ENCODE measurements at regions not wholly inside any gene's neighbourhood (a gene's known extent, or its start where the extent isn't known, plus 50 kb on each side); places are given as distances from the start of the nearest gene placed in this dataset.

GRCh38 chr6:9766240-9766915 lies 648.5 kb downstream of the TFAP2A start:
- TF ChIP-seq CTCF (conservative IDR thresholded peaks at IDR 0.05; ENCODE audit: low read depth, low read length), result no peak
- TF ChIP-seq SMC3 (IDR thresholded peaks at IDR 0.05; ENCODE audit: low read depth, low read length), result no peak
- TF ChIP-seq POLR2A (IDR thresholded peaks at IDR 0.05; ENCODE audit: low read depth, low read length), result no peak
- no peak for TF ChIP-seq MAZ (IDR thresholded peaks at IDR 0.05; ENCODE audit: borderline replicate concordance, low read depth, low read length)
